PC-3 (cell line): ENCODE measurements at regions not wholly inside any gene's neighbourhood (a gene's known extent, or its start where the extent isn't known, plus 50 kb on each side); places are given as distances from the start of the nearest gene placed in this dataset.

Experiments
- ATAC-seq: fragments of 200-7000 bp; cut with Tn5 transposase; 2 replicates; pipeline ENCODE4 v1.9.1; 2020; ENCODE audit warnings: mild to moderate bottlenecking, moderate library complexity
- BruUV-seq: library from RNA; stranded (reverse); fragments of 400-500 nt; replicated peaks from 2 replicates; lab custom pipeline; 2021; lab: Mats Ljungman, UMichigan
- CTCF ChIA-PET: fragments of 300-600 bp; sonication (Branson Sonifier 250); formaldehyde crosslinking; loops from one replicate; lab custom pipeline; 2022; ENCODE audit warnings: antibody characterized with exemption; lab: Charles Lee
- POLR2A ChIA-PET: fragments of 300-600 bp; sonication (Branson Sonifier 250); formaldehyde crosslinking; loops from one replicate; lab custom pipeline; 2022; ENCODE audit warnings: antibody characterized with exemption; ENCODE audit not compliant: unreplicated experiment; lab: Charles Lee
- DNase-seq: peaks from one replicate; pipeline ENCODE4 v3.0.0-alpha.2; 2015
- H2AFZ ChIP-seq: fragments of 300-600 bp; sonication (generic); 2 replicates; pipeline ENCODE4 v1.6.0; 2016; ENCODE audit warnings: antibody characterized with exemption, low read length
- H3F3A ChIP-seq: fragments of 300-600 bp; sonication (generic); one replicate; pipeline ENCODE4 v1.6.0; 2017; ENCODE audit warnings: antibody characterized with exemption, low read length, control low read depth, mild to moderate bottlenecking; ENCODE audit not compliant: unreplicated experiment
- H3K27ac ChIP-seq: fragments of 300-600 bp; sonication (generic); 2 replicates; pipeline ENCODE4 v1.5.1; 2016; ENCODE audit warnings: mild to moderate bottlenecking, low read length
- H3K27me3 ChIP-seq: fragments of 300-600 bp; sonication (generic); 2 replicates; pipeline ENCODE4 v1.6.1; 2016; ENCODE audit warnings: low read length, mixed read lengths
- H3K36me3 ChIP-seq: fragments of 300-600 bp; sonication (generic); 2 replicates; pipeline ENCODE4 v1.6.1; 2016; ENCODE audit warnings: low read depth, mixed run types, low read length, mixed read lengths
- H3K4me1 ChIP-seq: fragments of 300-600 bp; sonication (generic); 2 replicates; pipeline ENCODE4 v1.5.1; 2016; ENCODE audit warnings: low read length; ENCODE audit not compliant: insufficient read depth
- H3K4me2 ChIP-seq: fragments of 300-600 bp; sonication (generic); 2 replicates; pipeline ENCODE4 v1.6.0; 2016; ENCODE audit warnings: low read length
- H3K4me3 ChIP-seq: fragments of 300-600 bp; sonication (generic); 2 replicates; pipeline ENCODE4 v1.5.1; 2016; ENCODE audit warnings: mild to moderate bottlenecking, low read length, mixed read lengths
- H3K79me2 ChIP-seq: fragments of 300-600 bp; sonication (generic); 2 replicates; pipeline ENCODE4 v1.6.1; 2017; ENCODE audit warnings: low read length, mixed read lengths
- H3K9ac ChIP-seq: fragments of 300-600 bp; sonication (generic); 2 replicates; pipeline ENCODE4 v1.6.0; 2016; ENCODE audit warnings: mild to moderate bottlenecking, low read length
- H3K9me2 ChIP-seq: fragments of 300-600 bp; sonication (generic); replicated peaks from 2 replicates; pipeline ENCODE4 v1.6.1; 2016; ENCODE audit warnings: mixed run types, low read length, mixed read lengths
- H3K9me3 ChIP-seq: fragments of 300-600 bp; sonication (generic); 2 replicates; pipeline ENCODE4 v1.6.1; 2016; ENCODE audit warnings: low read length, mixed read lengths
- H4K20me1 ChIP-seq: fragments of 300-600 bp; sonication (generic); 2 replicates; pipeline ENCODE4 v1.6.1; 2016; ENCODE audit warnings: low read length, mixed read lengths
- CTCF ChIP-seq: fragments of 300-600 bp; sonication (generic); conservative IDR thresholded peaks from 2 replicates; pipeline ENCODE4 v1.5.1; 2017; ENCODE audit warnings: antibody characterized with exemption, low read depth, mild to moderate bottlenecking, low read length
- EZH2 ChIP-seq: fragments of 300-600 bp; sonication (generic); IDR thresholded peaks from one replicate; pipeline ENCODE4 v1.6.1; 2017; ENCODE audit warnings: antibody characterized with exemption, mild to moderate bottlenecking, low read length; ENCODE audit not compliant: unreplicated experiment
- EZH2phosphoT487 ChIP-seq: fragments of 300-600 bp; sonication (generic); IDR thresholded peaks from 2 replicates; pipeline ENCODE4 v1.6.1; 2018; ENCODE audit warnings: mild to moderate bottlenecking, antibody characterized with exemption, low read length, borderline replicate concordance
- intact Hi-C: fragments of 100-400 bp; cut with micrococcal nuclease; formaldehyde crosslinking; loops from 2 replicates; pipeline ENCODE4 v1.9.0; 2023

DNA sequence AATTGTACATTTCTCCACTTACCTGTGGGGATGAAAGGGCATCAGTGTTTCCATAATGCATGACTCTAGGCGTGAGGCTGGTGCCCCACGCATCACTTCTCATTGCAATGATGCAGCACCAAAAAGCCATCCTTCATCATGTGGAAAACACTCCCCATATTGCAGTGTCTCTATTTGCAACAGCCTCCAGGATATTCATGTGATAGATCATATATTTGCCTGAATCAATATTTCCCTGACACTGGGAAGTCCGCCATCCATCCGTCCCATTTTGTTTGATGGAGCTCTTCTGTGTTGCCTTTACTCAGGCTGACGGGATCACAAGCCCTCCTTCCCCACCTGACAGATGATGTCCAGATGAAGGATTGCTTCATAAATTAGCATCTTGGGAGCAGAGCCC, 74.5 kb upstream of the CAMK1G start:
- POLR2A ChIA-PET = no interaction called here
- H3K9me2 ChIP-seq = no peaks in the 10 kb centered on the region
- DNase-seq (no peak), ATAC-seq (no peak)
- no peak overlapping the region for H3K4me3 ChIP-seq
- H3K9ac ChIP-seq = no peak overlapping the region
- H3K27me3 ChIP-seq = no peaks in the 10 kb centered on the region
- H3K27ac ChIP-seq = no peak overlapping the region
- no peaks in the 10 kb centered on the region for H4K20me1 ChIP-seq
- H3K36me3 ChIP-seq = no peaks in the 10 kb centered on the region
- H3K79me2 ChIP-seq = no peaks in the 10 kb centered on the region
- no TSS peak for BruUV-seq
- CTCF ChIA-PET = interaction anchor here (0.6 kb wide), 1 partner anchor 61 kb away, joined by 3 read pairs; no protein-coding TSS in a partner anchor
- H3K9me3 ChIP-seq = no peaks in the 10 kb centered on the region
- H2AFZ ChIP-seq = no peak overlapping the region
- H3F3A ChIP-seq = no peaks in the 10 kb centered on the region
- H3K4me1 ChIP-seq = peaks cover 7% of the 10 kb centered on the region
- no peak overlapping the region for H3K4me2 ChIP-seq
- no peak for TF ChIP-seq CTCF
- intact Hi-C loops = no loop called here

DNA sequence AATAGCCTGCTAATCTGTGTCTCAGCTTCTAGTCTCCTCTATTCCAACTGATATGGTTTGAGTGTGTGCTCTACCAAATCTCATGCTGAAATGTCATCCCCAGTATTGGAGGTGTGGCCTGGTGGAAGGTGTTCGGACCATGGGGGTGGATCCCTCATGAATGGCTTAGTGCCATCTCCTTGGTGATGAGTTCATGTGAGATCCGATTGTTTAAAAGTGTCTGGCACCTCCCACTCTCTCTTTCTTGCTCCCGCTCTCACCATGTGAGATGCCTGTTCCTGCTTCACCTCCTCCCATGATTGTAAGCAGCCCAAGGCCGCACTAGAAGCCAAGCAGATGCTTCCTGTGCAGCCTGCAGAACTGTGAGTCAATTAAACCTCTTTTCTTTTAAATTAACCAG, 73.5 kb upstream of the CAMK1G start:
- Histone ChIP-seq H3K4me2 (no peak overlapping the region), H3K79me2 (no peaks in the 10 kb centered on the region), H4K20me1 (no peaks in the 10 kb centered on the region), H3K27ac (no peak overlapping the region), H3K36me3 (no peaks in the 10 kb centered on the region), H2AFZ (no peak overlapping the region), H3K4me1 (peaks cover 5% of the 10 kb centered on the region), H3F3A (no peaks in the 10 kb centered on the region), H3K27me3 (no peaks in the 10 kb centered on the region), H3K9me2 (no peaks in the 10 kb centered on the region), H3K9ac (no peak overlapping the region), H3K9me3 (no peaks in the 10 kb centered on the region), H3K4me3 (no peak overlapping the region)
- ChIA-PET CTCF (interaction anchor here (0.5 kb wide), 1 partner anchor 197 kb away, joined by 3 read pairs; no protein-coding TSS in a partner anchor), POLR2A (no interaction called here)
- DNase-seq (no peak), ATAC-seq (no peak)
- no TSS peak for BruUV-seq
- intact Hi-C loops = loop anchor here (5.0 kb wide), 1 partner anchor 303 kb away; no protein-coding TSS in a partner anchor
- TF ChIP-seq EZH2phosphoT487 (no peak), EZH2 (no peak), CTCF (no peak)

- TF ChIP-seq EZH2phosphoT487 (no peak), EZH2 (no peak), CTCF (no peak)
- no peaks in the 10 kb centered on the region for H4K20me1 ChIP-seq
- H3K9me3 ChIP-seq = no peaks in the 10 kb centered on the region
- H3K36me3 ChIP-seq = no peaks in the 10 kb centered on the region
- no peak overlapping the region for H2AFZ ChIP-seq
- H3K79me2 ChIP-seq = no peaks in the 10 kb centered on the region
- ATAC-seq (no peak), DNase-seq (no peak)
- no peak overlapping the region for H3K9ac ChIP-seq
- H3K4me2 ChIP-seq = no peak overlapping the region
- no peaks in the 10 kb centered on the region for H3K27me3 ChIP-seq
- CTCF ChIA-PET = interaction anchor here (0.6 kb wide), 1 partner anchor 1167 kb away, joined by 4 read pairs; no protein-coding TSS in a partner anchor
- POLR2A ChIA-PET = no interaction called here
- no peaks in the 10 kb centered on the region for H3K9me2 ChIP-seq
- H3K4me1 ChIP-seq = no peaks in the 10 kb centered on the region
- no peak overlapping the region for H3K4me3 ChIP-seq
- H3F3A ChIP-seq = no peaks in the 10 kb centered on the region
- H3K27ac ChIP-seq = no peak overlapping the region
- no TSS peak for BruUV-seq
- intact Hi-C loops = loop anchor here (5.0 kb wide), 1 partner anchor 304 kb away; no protein-coding TSS in a partner anchor
Measured at GRCh38 chr1:209511169-209511568, 72.3 kb upstream of the CAMK1G start.
